Hepatocyte (in vitro differentiated cells): ENCODE measurements at regions not wholly inside any gene's neighbourhood (a gene's known extent, or its start where the extent isn't known, plus 50 kb on each side); places are given as distances from the start of the nearest gene placed in this dataset.

ENCODE experiments used
- CTCF ChIP-seq: fragments of 200-600 bp; sonication (generic); IDR thresholded peaks from 2 replicates; pipeline ENCODE4 v1.5.1; 2016; ENCODE audit warnings: antibody characterized with exemption, mild to moderate bottlenecking; ENCODE audit not compliant: poor library complexity
- EZH2 ChIP-seq: fragments of 200-600 bp; sonication (generic); IDR thresholded peaks from 2 replicates; pipeline ENCODE4 v1.6.1; 2016; ENCODE audit warnings: antibody characterized with exemption, mild to moderate bottlenecking, borderline replicate concordance
- EZH2phosphoT487 ChIP-seq: fragments of 200-600 bp; sonication (generic); IDR thresholded peaks from one replicate; pipeline ENCODE4 v1.6.1; 2018; ENCODE audit warnings: antibody characterized with exemption, mild to moderate bottlenecking, low read depth, moderate library complexity; ENCODE audit not compliant: unreplicated experiment, severe bottlenecking

- TF ChIP-seq CTCF, result no peak
- no peak for TF ChIP-seq EZH2
- TF ChIP-seq EZH2phosphoT487, result no peak
Observed at GRCh38 chr10:50992356-50992901, 81.9 kb upstream of the PRKG1 start.
